ENCODE measurements at regions not wholly inside any gene's neighbourhood (a gene's known extent, or its start where the extent isn't known, plus 50 kb on each side); places are given as distances from the start of the nearest gene placed in this dataset.

GRCh38 chr3:117875887-117876286 is 1158.8 kb downstream of the IGSF11 start:
- no peaks in the 10 kb centered on the region for H3K36me3 Mint-ChIP-seq
- no peaks in the 10 kb centered on the region for H3K27me3 Mint-ChIP-seq
- H3K9me3 Mint-ChIP-seq: peaks cover 5% of the 10 kb centered on the region
- no peaks in the 10 kb centered on the region for H3K4me1 Mint-ChIP-seq
- no peak overlapping the region for H3K27ac Mint-ChIP-seq
- no peak overlapping the region for H3K4me3 Mint-ChIP-seq

GRCh38 chr3:117880638-117881037 is 1154.0 kb downstream of the IGSF11 start:
- no peaks in the 10 kb centered on the region for H3K4me1 Mint-ChIP-seq
- H3K27me3 Mint-ChIP-seq: no peaks in the 10 kb centered on the region
- peaks cover 13% of the 10 kb centered on the region for H3K9me3 Mint-ChIP-seq
- H3K36me3 Mint-ChIP-seq: no peaks in the 10 kb centered on the region
- no peak overlapping the region for H3K27ac Mint-ChIP-seq
- H3K4me3 Mint-ChIP-seq: no peak overlapping the region

GRCh38 chr3:117881210-117881609 is 1153.4 kb downstream of the IGSF11 start:
- peaks cover 13% of the 10 kb centered on the region for H3K9me3 Mint-ChIP-seq
- no peaks in the 10 kb centered on the region for H3K4me1 Mint-ChIP-seq
- H3K27me3 Mint-ChIP-seq: no peaks in the 10 kb centered on the region
- H3K4me3 Mint-ChIP-seq: no peak overlapping the region
- H3K27ac Mint-ChIP-seq: no peak overlapping the region
- H3K36me3 Mint-ChIP-seq: no peaks in the 10 kb centered on the region

GRCh38 chr3:117885011-117885441 is 1149.6 kb downstream of the IGSF11 start:
- H3K36me3 Mint-ChIP-seq: no peaks in the 10 kb centered on the region
- peaks cover 13% of the 10 kb centered on the region for H3K9me3 Mint-ChIP-seq
- no peaks in the 10 kb centered on the region for H3K27me3 Mint-ChIP-seq
- H3K4me3 Mint-ChIP-seq: no peak overlapping the region
- no peaks in the 10 kb centered on the region for H3K4me1 Mint-ChIP-seq
- no peak overlapping the region for H3K27ac Mint-ChIP-seq

GRCh38 chr3:117886147-117886546 is 1148.5 kb downstream of the IGSF11 start:
- Mint-ChIP-seq H3K4me3 (no peak overlapping the region), H3K9me3 (peaks cover 8% of the 10 kb centered on the region), H3K36me3 (no peaks in the 10 kb centered on the region), H3K27me3 (no peaks in the 10 kb centered on the region), H3K27ac (no peak overlapping the region), H3K4me1 (no peaks in the 10 kb centered on the region)

GRCh38 chr3:117887031-117887430 is 1147.6 kb downstream of the IGSF11 start:
- H3K4me1 Mint-ChIP-seq: no peaks in the 10 kb centered on the region
- H3K27me3 Mint-ChIP-seq: no peaks in the 10 kb centered on the region
- peaks cover 8% of the 10 kb centered on the region for H3K9me3 Mint-ChIP-seq
- H3K4me3 Mint-ChIP-seq: no peak overlapping the region
- H3K36me3 Mint-ChIP-seq: no peaks in the 10 kb centered on the region
- H3K27ac Mint-ChIP-seq: no peak overlapping the region

- Mint-ChIP-seq H3K27ac (no peak overlapping the region), H3K27me3 (no peaks in the 10 kb centered on the region), H3K4me3 (no peak overlapping the region), H3K4me1 (no peaks in the 10 kb centered on the region), H3K36me3 (no peaks in the 10 kb centered on the region), H3K9me3 (peaks cover 5% of the 10 kb centered on the region)
Observed at GRCh38 chr3:117887901-117888300, 1146.7 kb downstream of the IGSF11 start.

- Mint-ChIP-seq H3K4me1 (no peaks in the 10 kb centered on the region), H3K9me3 (peaks cover 10% of the 10 kb centered on the region), H3K4me3 (no peak overlapping the region), H3K36me3 (no peaks in the 10 kb centered on the region), H3K27me3 (no peaks in the 10 kb centered on the region), H3K27ac (no peak overlapping the region)
Observed at GRCh38 chr3:117892431-117892841, 1142.2 kb downstream of the IGSF11 start.

- Mint-ChIP-seq H3K4me3 (no peak overlapping the region), H3K4me1 (no peaks in the 10 kb centered on the region), H3K27ac (no peak overlapping the region), H3K9me3 (peaks cover 10% of the 10 kb centered on the region), H3K36me3 (no peaks in the 10 kb centered on the region), H3K27me3 (no peaks in the 10 kb centered on the region)
Observed at GRCh38 chr3:117893001-117893400, 1141.6 kb downstream of the IGSF11 start.

GRCh38 chr3:117893638-117894037 is 1141.0 kb downstream of the IGSF11 start:
- peaks cover 10% of the 10 kb centered on the region for H3K9me3 Mint-ChIP-seq
- no peaks in the 10 kb centered on the region for H3K4me1 Mint-ChIP-seq
- H3K27ac Mint-ChIP-seq: no peak overlapping the region
- no peaks in the 10 kb centered on the region for H3K27me3 Mint-ChIP-seq
- no peaks in the 10 kb centered on the region for H3K36me3 Mint-ChIP-seq
- H3K4me3 Mint-ChIP-seq: no peak overlapping the region

- no peaks in the 10 kb centered on the region for H3K36me3 Mint-ChIP-seq
- no peaks in the 10 kb centered on the region for H3K27me3 Mint-ChIP-seq
- no peaks in the 10 kb centered on the region for H3K4me1 Mint-ChIP-seq
- no peak overlapping the region for H3K4me3 Mint-ChIP-seq
- peaks cover 12% of the 10 kb centered on the region for H3K9me3 Mint-ChIP-seq
- no peak overlapping the region for H3K27ac Mint-ChIP-seq
Observed at GRCh38 chr3:117898722-117899522, 1135.7 kb downstream of the IGSF11 start.

- no peak overlapping the region for H3K4me3 Mint-ChIP-seq
- no peaks in the 10 kb centered on the region for H3K4me1 Mint-ChIP-seq
- H3K36me3 Mint-ChIP-seq: no peaks in the 10 kb centered on the region
- H3K9me3 Mint-ChIP-seq: peaks cover 7% of the 10 kb centered on the region
- H3K27me3 Mint-ChIP-seq: no peaks in the 10 kb centered on the region
- H3K27ac Mint-ChIP-seq: no peak overlapping the region
Observed at GRCh38 chr3:117903226-117903625, 1131.4 kb downstream of the IGSF11 start.

GRCh38 chr3:117910820-117911521 is 1123.7 kb downstream of the IGSF11 start:
- Mint-ChIP-seq H3K4me3 (no peak overlapping the region), H3K4me1 (no peaks in the 10 kb centered on the region), H3K27ac (no peak overlapping the region), H3K27me3 (no peaks in the 10 kb centered on the region), H3K9me3 (peaks cover 4% of the 10 kb centered on the region), H3K36me3 (no peaks in the 10 kb centered on the region)

- H3K36me3 Mint-ChIP-seq: no peaks in the 10 kb centered on the region
- no peak overlapping the region for H3K27ac Mint-ChIP-seq
- H3K9me3 Mint-ChIP-seq: peaks cover 4% of the 10 kb centered on the region
- no peaks in the 10 kb centered on the region for H3K27me3 Mint-ChIP-seq
- H3K4me3 Mint-ChIP-seq: no peak overlapping the region
- H3K4me1 Mint-ChIP-seq: no peaks in the 10 kb centered on the region
Observed at GRCh38 chr3:117912352-117912751, 1122.3 kb downstream of the IGSF11 start.

GRCh38 chr3:117914540-117915100 is 1120.0 kb downstream of the IGSF11 start:
- H3K36me3 Mint-ChIP-seq: no peaks in the 10 kb centered on the region
- H3K4me3 Mint-ChIP-seq: no peak overlapping the region
- peaks cover 3% of the 10 kb centered on the region for H3K9me3 Mint-ChIP-seq
- H3K27me3 Mint-ChIP-seq: no peaks in the 10 kb centered on the region
- no peaks in the 10 kb centered on the region for H3K4me1 Mint-ChIP-seq
- no peak overlapping the region for H3K27ac Mint-ChIP-seq

- no peaks in the 10 kb centered on the region for H3K36me3 Mint-ChIP-seq
- no peak overlapping the region for H3K4me3 Mint-ChIP-seq
- H3K9me3 Mint-ChIP-seq: no peaks in the 10 kb centered on the region
- H3K4me1 Mint-ChIP-seq: no peaks in the 10 kb centered on the region
- no peak overlapping the region for H3K27ac Mint-ChIP-seq
- no peaks in the 10 kb centered on the region for H3K27me3 Mint-ChIP-seq
Observed at GRCh38 chr3:117916839-117917238, 1117.8 kb downstream of the IGSF11 start.
